Smooth muscle cell (in vitro differentiated cells): ENCODE measurements at regions not wholly inside any gene's neighbourhood (a gene's known extent, or its start where the extent isn't known, plus 50 kb on each side); places are given as distances from the start of the nearest gene placed in this dataset.

Source experiments
- DNase-seq: peaks from one replicate; lab custom pipeline; 2025; ENCODE audit not compliant: unreplicated experiment; lab: John Stamatoyannopoulos, UW
- H2AFZ ChIP-seq: fragments of 200-600 bp; sonication (generic); 2 replicates; pipeline ENCODE4 v1.6.0; 2016; ENCODE audit warnings: antibody characterized with exemption, low read depth, mild to moderate bottlenecking
- H3F3A ChIP-seq: fragments of 200-600 bp; sonication (generic); 2 replicates; pipeline ENCODE4 v1.6.0; 2017; ENCODE audit warnings: antibody characterized with exemption, low read depth
- H3K27ac ChIP-seq: fragments of 200-600 bp; sonication (generic); 2 replicates; pipeline ENCODE4 v1.5.1; 2016; ENCODE audit warnings: low read depth, mild to moderate bottlenecking
- H3K27me3 ChIP-seq: fragments of 200-600 bp; sonication (generic); 2 replicates; pipeline ENCODE4 v1.6.1; 2016; ENCODE audit warnings: low read depth, mild to moderate bottlenecking
- H3K36me3 ChIP-seq: fragments of 200-600 bp; sonication (generic); 2 replicates; pipeline ENCODE4 v1.5.1; 2016; ENCODE audit warnings: low read depth
- H3K4me1 ChIP-seq: fragments of 200-600 bp; sonication (generic); 2 replicates; pipeline ENCODE4 v1.5.1; 2016; ENCODE audit warnings: low read depth
- H3K4me2 ChIP-seq: fragments of 200-600 bp; sonication (generic); 2 replicates; pipeline ENCODE4 v1.6.0; 2016; ENCODE audit warnings: mild to moderate bottlenecking
- H3K4me3 ChIP-seq: fragments of 200-600 bp; sonication (generic); 2 replicates; pipeline ENCODE4 v1.5.1; 2016; ENCODE audit warnings: mild to moderate bottlenecking
- H3K79me2 ChIP-seq: fragments of 200-600 bp; sonication (generic); 2 replicates; pipeline ENCODE4 v1.6.0; 2016; ENCODE audit warnings: low read depth, mild to moderate bottlenecking
- H3K9ac ChIP-seq: fragments of 200-600 bp; sonication (generic); 2 replicates; pipeline ENCODE4 v1.6.0; 2016; ENCODE audit warnings: low read depth
- H3K9me3 ChIP-seq: fragments of 200-600 bp; sonication (generic); replicated peaks from 2 replicates; pipeline ENCODE4 v1.5.1; 2016; ENCODE audit warnings: low read depth
- H4K20me1 ChIP-seq: fragments of 200-600 bp; sonication (generic); 2 replicates; pipeline ENCODE4 v1.6.0; 2016; ENCODE audit warnings: low read depth
- WGBS: methylation state at CpG from one replicate; pipeline ENCODE4 v1.1.7; 2016; ENCODE audit warnings: low lambda C conversion rate; 5-methylcytosine and 5-hydroxymethylcytosine counted together
- TF ChIP-seq, protein P1 (sequence below): fragments of 200-600 bp; sonication (generic); IDR thresholded peaks from 2 replicates; pipeline ENCODE4 v1.5.1; 2017; ENCODE audit warnings: borderline replicate concordance, mild to moderate bottlenecking, antibody characterized with exemption; ENCODE audit not compliant: insufficient read depth, poor library complexity, severe bottlenecking

- no peaks in the 10 kb centered on the region for H3K4me1 ChIP-seq
- TF ChIP-seq, protein P1, sequence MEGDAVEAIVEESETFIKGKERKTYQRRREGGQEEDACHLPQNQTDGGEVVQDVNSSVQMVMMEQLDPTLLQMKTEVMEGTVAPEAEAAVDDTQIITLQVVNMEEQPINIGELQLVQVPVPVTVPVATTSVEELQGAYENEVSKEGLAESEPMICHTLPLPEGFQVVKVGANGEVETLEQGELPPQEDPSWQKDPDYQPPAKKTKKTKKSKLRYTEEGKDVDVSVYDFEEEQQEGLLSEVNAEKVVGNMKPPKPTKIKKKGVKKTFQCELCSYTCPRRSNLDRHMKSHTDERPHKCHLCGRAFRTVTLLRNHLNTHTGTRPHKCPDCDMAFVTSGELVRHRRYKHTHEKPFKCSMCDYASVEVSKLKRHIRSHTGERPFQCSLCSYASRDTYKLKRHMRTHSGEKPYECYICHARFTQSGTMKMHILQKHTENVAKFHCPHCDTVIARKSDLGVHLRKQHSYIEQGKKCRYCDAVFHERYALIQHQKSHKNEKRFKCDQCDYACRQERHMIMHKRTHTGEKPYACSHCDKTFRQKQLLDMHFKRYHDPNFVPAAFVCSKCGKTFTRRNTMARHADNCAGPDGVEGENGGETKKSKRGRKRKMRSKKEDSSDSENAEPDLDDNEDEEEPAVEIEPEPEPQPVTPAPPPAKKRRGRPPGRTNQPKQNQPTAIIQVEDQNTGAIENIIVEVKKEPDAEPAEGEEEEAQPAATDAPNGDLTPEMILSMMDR = no peak
Measured at GRCh38 chr5:26343801-26344325, 694.5 kb downstream of the CDH9 start.

DNA sequence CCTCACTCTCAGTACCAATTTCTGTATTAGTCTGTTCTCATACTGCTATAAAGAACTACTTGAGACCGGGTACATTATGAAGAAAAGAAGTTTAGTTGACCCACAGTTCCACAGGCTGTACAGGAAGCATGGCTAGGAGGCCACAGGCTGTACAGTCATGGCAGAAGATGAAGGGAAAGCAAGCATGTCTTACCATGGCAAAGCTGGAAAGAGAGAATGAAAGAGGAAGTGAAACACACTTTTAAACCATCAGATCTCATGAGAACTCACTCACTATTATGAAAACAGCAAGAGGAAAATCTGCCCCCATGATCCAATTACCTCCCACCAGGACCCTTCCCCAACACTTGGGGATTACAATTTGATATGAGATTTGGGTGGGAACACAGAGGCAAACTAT lies 698.8 kb downstream of the CDH9 start:
- H3F3A ChIP-seq = no peaks in the 10 kb centered on the region
- H3K36me3 ChIP-seq = no peaks in the 10 kb centered on the region
- H3K4me2 ChIP-seq = no peak overlapping the region
- H3K27me3 ChIP-seq = no peaks in the 10 kb centered on the region
- H4K20me1 ChIP-seq = no peaks in the 10 kb centered on the region
- H3K4me1 ChIP-seq = no peaks in the 10 kb centered on the region
- no peak for DNase-seq
- H3K79me2 ChIP-seq = no peaks in the 10 kb centered on the region
- TF ChIP-seq, protein P1 = no peak
- no peak overlapping the region for H3K4me3 ChIP-seq
- H3K27ac ChIP-seq = no peak overlapping the region
- 81% methylated on average over 1 of the region's 1 CpG for WGBS
- no peak overlapping the region for H2AFZ ChIP-seq
- H3K9me3 ChIP-seq = no peaks in the 10 kb centered on the region
- no peak overlapping the region for H3K9ac ChIP-seq

More at GRCh38 chr5:26343801-26344325, 694.5 kb downstream of the CDH9 start:
- DNase-seq = no peak
- Histone ChIP-seq H4K20me1 (no peaks in the 10 kb centered on the region), H3F3A (no peaks in the 10 kb centered on the region), H3K9ac (no peak overlapping the region), H3K79me2 (no peaks in the 10 kb centered on the region), H2AFZ (no peak overlapping the region), H3K27ac (no peak overlapping the region), H3K36me3 (no peaks in the 10 kb centered on the region), H3K27me3 (no peaks in the 10 kb centered on the region), H3K4me2 (no peak overlapping the region), H3K9me3 (no peaks in the 10 kb centered on the region), H3K4me3 (no peak overlapping the region)
- WGBS = 72% methylated on average over 3 of the region's 3 CpGs

- H3K27me3 ChIP-seq = no peaks in the 10 kb centered on the region
- no peak overlapping the region for H3K9ac ChIP-seq
- no peaks in the 10 kb centered on the region for H3K79me2 ChIP-seq
- H3F3A ChIP-seq = no peaks in the 10 kb centered on the region
- no peaks in the 10 kb centered on the region for H3K36me3 ChIP-seq
- H3K4me1 ChIP-seq = no peaks in the 10 kb centered on the region
- DNase-seq = no peak
- H3K9me3 ChIP-seq = no peaks in the 10 kb centered on the region
- peak overlapping the region; percentile 78 for H3K4me2 ChIP-seq
- peak overlapping the region; percentile 3 for H2AFZ ChIP-seq
- peak overlapping the region; percentile 15 for H3K4me3 ChIP-seq
- 19% methylated on average over 4 of the region's 4 CpGs for WGBS
- H3K27ac ChIP-seq = no peak overlapping the region
- TF ChIP-seq, protein P1 = peak; percentile 62
- no peaks in the 10 kb centered on the region for H4K20me1 ChIP-seq
Measured at GRCh38 chr5:26329562-26330189, 708.7 kb downstream of the CDH9 start.
